CD4-positive, alpha-beta T cell (primary cell): ENCODE measurements at regions not wholly inside any gene's neighbourhood (a gene's known extent, or its start where the extent isn't known, plus 50 kb on each side); places are given as distances from the start of the nearest gene placed in this dataset.
A peak's percentile ranks its signal among the peaks of the same experiment; 100 is the strongest.

ENCODE experiments used
- ATAC-seq: fragments of 200-7000 bp; cut with Tn5 transposase; one replicate; pipeline ENCODE4 v1.10.0; 2022; ENCODE audit warnings: mild to moderate bottlenecking; ENCODE audit not compliant: poor library complexity
- CTCF ChIA-PET: fragments of 350-600 bp; sonication (Branson Sonifier 250); formaldehyde crosslinking; loops from one replicate; lab custom pipeline; 2021; ENCODE audit warnings: antibody characterized with exemption, inconsistent platforms; lab: Charles Lee
- POLR2A ChIA-PET: fragments of 350-600 bp; sonication (Branson Sonifier 250); formaldehyde crosslinking; loops from one replicate; lab custom pipeline; 2021; ENCODE audit warnings: antibody characterized with exemption, inconsistent platforms; lab: Charles Lee
- DNase-seq, 14 experiments: peaks; one replicate each; pipeline ENCODE4 v3.0.0-alpha.2; 2013 to 2020; ENCODE audit warnings: mixed read lengths in 2 of 14
- H3K27ac ChIP-seq, 2 donors: one replicate each; pipeline versions ENCODE4 v1.5.1 to v1.7.0; 2013; ENCODE audit warnings: low read length in 2 of 2, low read depth in 1 of 2, mild to moderate bottlenecking in 1 of 2
- H3K27me3 ChIP-seq, 2 experiments: 1 replicate in 1 of 2; 2 replicates in 1 of 2; pipeline versions ENCODE4 v1.6.1 to v1.7.0; 2013; ENCODE audit warnings: low read length in 2 of 2, control low read depth in 1 of 2, mild to moderate bottlenecking in 1 of 2, moderate library complexity in 1 of 2; ENCODE audit not compliant: insufficient read depth in 2 of 2, control insufficient read depth in 1 of 2
- H3K36me3 ChIP-seq: one replicate; pipeline ENCODE4 v1.6.1; 2013; ENCODE audit warnings: low read length, control low read depth; ENCODE audit not compliant: insufficient read depth
- H3K4me1 ChIP-seq: one replicate; pipeline ENCODE4 v1.6.1; 2013; ENCODE audit warnings: low read length, control low read depth; ENCODE audit not compliant: insufficient read depth
- H3K4me3 ChIP-seq: one replicate; pipeline ENCODE4 v1.5.1; 2013; ENCODE audit warnings: mild to moderate bottlenecking, low read length, moderate library complexity
- H3K9me3 ChIP-seq, 2 experiments: 1 replicate in 1 of 2; 2 replicates in 1 of 2; pipeline versions ENCODE4 v1.6.1 to v1.7.0; 2013; ENCODE audit warnings: low read length in 2 of 2, mild to moderate bottlenecking in 2 of 2, control low read depth in 1 of 2, moderate library complexity in 1 of 2; ENCODE audit not compliant: control insufficient read depth in 1 of 2, insufficient read depth in 1 of 2
- H3K27ac Mint-ChIP-seq: one replicate; pipeline ENCODE4 v1.8.0; 2020; ENCODE audit warnings: mixed read lengths
- H3K27me3 Mint-ChIP-seq: one replicate; pipeline ENCODE4 v1.8.0; 2021; ENCODE audit warnings: mixed read lengths
- H3K36me3 Mint-ChIP-seq: one replicate; pipeline ENCODE4 v1.8.0; 2021; ENCODE audit warnings: low read depth, mixed read lengths
- H3K4me1 Mint-ChIP-seq: one replicate; pipeline ENCODE4 v1.8.0; 2021; ENCODE audit warnings: low read depth, mixed read lengths
- H3K4me3 Mint-ChIP-seq: one replicate; pipeline ENCODE4 v1.8.0; 2020; ENCODE audit warnings: mild to moderate bottlenecking, mixed read lengths
- H3K9me3 Mint-ChIP-seq: one replicate; pipeline ENCODE4 v1.8.0; 2020; ENCODE audit warnings: mixed read lengths
- intact Hi-C, 2 experiments: fragments of 100-400 bp; cut with DNase I in 1 of 2; cut with micrococcal nuclease in 1 of 2; formaldehyde crosslinking; loops; one replicate each; pipeline versions ENCODE4 v1.15.1 to v1.9.0; 2023 to 2025; cut with DNase I, micrococcal nuclease
- TF ChIP-seq, protein P1 (sequence below): fragments of 200-600 bp; IDR thresholded peaks from one replicate; pipeline ENCODE4 v1.8.0; 2022; ENCODE audit warnings: antibody characterized with exemption, mild to moderate bottlenecking

- H3K36me3 Mint-ChIP-seq = peaks cover 10% of the 10 kb centered on the region
- no peak overlapping the region for H3K4me3 Mint-ChIP-seq
- Histone ChIP-seq H3K4me3 (no peak overlapping the region), H3K27me3 (no peaks in the 10 kb centered on the region), H3K9me3 (no peaks in the 10 kb centered on the region), H3K4me1 (no peaks in the 10 kb centered on the region), H3K27ac (no peak overlapping the region), H3K36me3 (no peaks in the 10 kb centered on the region)
- H3K9me3 Mint-ChIP-seq = no peaks in the 10 kb centered on the region
- ChIA-PET CTCF (interaction anchor here (0.6 kb wide), 1 partner anchor 643 kb away, joined by 3 read pairs; no protein-coding TSS in a partner anchor), POLR2A (no interaction called here)
- intact Hi-C loops = loop anchor here in 1 of 2 experiments (2.0 to 5.0 kb wide), 3 partner anchors 81 to 769 kb away; partner anchors contain the start of genes BDH2 and CENPE
- no peak overlapping the region for H3K27ac Mint-ChIP-seq
- no peak for DNase-seq
- H3K27me3 Mint-ChIP-seq = no peaks in the 10 kb centered on the region
- H3K4me1 Mint-ChIP-seq = peaks cover 11% of the 10 kb centered on the region
- TF ChIP-seq, protein P1, sequence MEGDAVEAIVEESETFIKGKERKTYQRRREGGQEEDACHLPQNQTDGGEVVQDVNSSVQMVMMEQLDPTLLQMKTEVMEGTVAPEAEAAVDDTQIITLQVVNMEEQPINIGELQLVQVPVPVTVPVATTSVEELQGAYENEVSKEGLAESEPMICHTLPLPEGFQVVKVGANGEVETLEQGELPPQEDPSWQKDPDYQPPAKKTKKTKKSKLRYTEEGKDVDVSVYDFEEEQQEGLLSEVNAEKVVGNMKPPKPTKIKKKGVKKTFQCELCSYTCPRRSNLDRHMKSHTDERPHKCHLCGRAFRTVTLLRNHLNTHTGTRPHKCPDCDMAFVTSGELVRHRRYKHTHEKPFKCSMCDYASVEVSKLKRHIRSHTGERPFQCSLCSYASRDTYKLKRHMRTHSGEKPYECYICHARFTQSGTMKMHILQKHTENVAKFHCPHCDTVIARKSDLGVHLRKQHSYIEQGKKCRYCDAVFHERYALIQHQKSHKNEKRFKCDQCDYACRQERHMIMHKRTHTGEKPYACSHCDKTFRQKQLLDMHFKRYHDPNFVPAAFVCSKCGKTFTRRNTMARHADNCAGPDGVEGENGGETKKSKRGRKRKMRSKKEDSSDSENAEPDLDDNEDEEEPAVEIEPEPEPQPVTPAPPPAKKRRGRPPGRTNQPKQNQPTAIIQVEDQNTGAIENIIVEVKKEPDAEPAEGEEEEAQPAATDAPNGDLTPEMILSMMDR = no peak
- no peak for ATAC-seq
Measured at GRCh38 chr4:102428122-102428521, 73.0 kb upstream of the NFKB1 start.

DNA sequence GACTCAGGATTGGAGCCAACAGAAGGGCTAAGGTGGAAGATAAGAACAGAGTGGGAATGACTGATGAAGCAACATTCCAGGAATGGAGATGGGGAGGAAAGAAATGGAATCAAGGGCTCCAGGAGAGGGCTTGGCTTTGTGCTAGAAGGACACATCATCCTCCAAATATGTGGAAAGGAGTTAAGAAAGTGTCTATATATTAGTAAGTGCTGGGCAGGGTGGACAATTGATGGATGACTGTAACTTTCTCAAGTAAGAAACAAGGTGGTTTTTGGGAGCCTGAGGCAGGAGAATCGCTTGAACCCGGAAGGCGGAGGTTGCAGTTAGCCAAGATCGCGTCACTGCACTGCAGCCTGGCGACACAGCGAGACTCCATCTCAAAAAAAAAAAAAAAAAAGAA, 71.6 kb upstream of the NFKB1 start:
- TF ChIP-seq, protein P1 = no peak
- Histone ChIP-seq H3K36me3 (no peaks in the 10 kb centered on the region), H3K27ac (no peak overlapping the region), H3K4me3 (no peak overlapping the region), H3K27me3 (no peaks in the 10 kb centered on the region), H3K9me3 (no peaks in the 10 kb centered on the region), H3K4me1 (no peaks in the 10 kb centered on the region)
- no peak overlapping the region for H3K27ac Mint-ChIP-seq
- peaks cover 10% of the 10 kb centered on the region for H3K36me3 Mint-ChIP-seq
- DNase-seq (no peak), ATAC-seq (no peak)
- CTCF ChIA-PET = interaction anchor here (1.8 kb wide), 1 partner anchor 84 kb away, joined by 5 read pairs; the partner anchor contains the start of gene SLC39A8
- intact Hi-C loops = loop anchor here in 1 of 2 experiments (2.0 to 5.0 kb wide), 3 partner anchors 83 to 768 kb away; partner anchors contain the start of genes BDH2 and CENPE
- H3K4me3 Mint-ChIP-seq = peak overlapping the region; percentile 52
- POLR2A ChIA-PET = interaction anchor here (1.2 to 1.4 kb wide), 2 partner anchors 398 to 439 kb away, joined by 5 to 6 read pairs; partner anchors contain the start of genes CISD2 and UBE2D3
- peaks cover 6% of the 10 kb centered on the region for H3K4me1 Mint-ChIP-seq
- no peaks in the 10 kb centered on the region for H3K27me3 Mint-ChIP-seq
- H3K9me3 Mint-ChIP-seq = no peaks in the 10 kb centered on the region

DNA sequence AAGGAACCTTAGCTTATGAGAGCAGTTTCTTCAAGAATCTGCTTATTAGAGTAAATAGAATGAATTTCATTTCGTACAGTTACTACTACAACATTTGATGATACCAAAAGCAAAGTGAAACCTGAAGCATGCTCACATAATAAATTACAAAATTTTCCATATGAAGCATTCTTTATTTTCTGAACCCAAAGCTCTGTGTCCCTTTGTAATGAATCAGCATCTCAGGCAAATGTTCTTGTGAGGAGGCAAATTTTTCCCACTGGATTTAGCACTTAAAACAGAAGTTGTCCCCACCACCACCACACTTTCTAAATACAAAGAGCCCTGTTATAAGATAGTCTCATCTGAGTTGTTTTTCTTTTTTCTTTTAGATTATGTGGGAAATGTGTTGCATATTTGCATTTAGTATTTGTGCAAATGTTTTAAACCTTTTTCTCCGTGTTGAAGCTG, 70.7 kb upstream of the NFKB1 start:
- POLR2A ChIA-PET = interaction anchor here (0.6 to 1.8 kb wide), 10 partner anchors 86 to 697 kb away, joined by 3 to 12 read pairs (median 4); partner anchors contain the start of genes BDH2, CISD2, MANBA and SLC39A8
- Mint-ChIP-seq H3K27me3 (no peaks in the 10 kb centered on the region), H3K4me1 (peaks cover 6% of the 10 kb centered on the region), H3K27ac (peak overlapping the region; percentile 74), H3K36me3 (peaks cover 10% of the 10 kb centered on the region), H3K9me3 (no peaks in the 10 kb centered on the region), H3K4me3 (peak overlapping the region; percentile 87)
- CTCF ChIA-PET = interaction anchor here (0.6 to 1.8 kb wide), 35 partner anchors 7 to 1083 kb away, joined by 3 to 6 read pairs (median 3); partner anchors contain the start of genes PPP3CA, SLC39A8 and UBE2D3
- no peak overlapping the region for H3K27ac ChIP-seq
- intact Hi-C loops = loop anchor here (5.0 to 10.0 kb wide), 3 partner anchors 197 to 667 kb away; partner anchors contain the start of genes BDH2 (in 1 of the 2) and UBE2D3 (in 1 of the 2)
- no peaks in the 10 kb centered on the region for H3K27me3 ChIP-seq
- H3K36me3 ChIP-seq = no peaks in the 10 kb centered on the region
- no peaks in the 10 kb centered on the region for H3K4me1 ChIP-seq
- peak overlapping the region; percentile 66 for H3K4me3 ChIP-seq
- ATAC-seq (no peak), DNase-seq (peak in 1 of 14 experiments; percentile 13)
- H3K9me3 ChIP-seq = no peaks in the 10 kb centered on the region
- TF ChIP-seq, protein P1 = no peak
